Upper lobe of right lung (tissue), 1 donor: ENCODE measurements at regions not wholly inside any gene's neighbourhood (a gene's known extent, or its start where the extent isn't known, plus 50 kb on each side); places are given as distances from the start of the nearest gene placed in this dataset.

Experiments
- ATAC-seq: fragments of 200-7000 bp; cut with Tn5 transposase; one replicate; pipeline ENCODE4 v1.9.1; 2020; ENCODE audit warnings: mild to moderate bottlenecking, moderate library complexity
- DNase-seq: peaks from one replicate; pipeline ENCODE4 v3.0.0-alpha.2; 2020
- H3K27ac ChIP-seq: fragments of 200-600 bp; one replicate; pipeline ENCODE4 v1.8.0; 2022
- H3K27me3 ChIP-seq: fragments of 200-600 bp; one replicate; pipeline ENCODE4 v1.8.0; 2022; ENCODE audit warnings: mild to moderate bottlenecking
- H3K36me3 ChIP-seq: fragments of 200-600 bp; one replicate; pipeline ENCODE4 v1.8.0; 2022
- H3K4me1 ChIP-seq: fragments of 200-600 bp; one replicate; pipeline ENCODE4 v1.8.0; 2022
- H3K4me3 ChIP-seq: fragments of 200-600 bp; one replicate; pipeline ENCODE4 v1.8.0; 2022; ENCODE audit warnings: mild to moderate bottlenecking
- H3K9me3 ChIP-seq: fragments of 200-600 bp; one replicate; pipeline ENCODE4 v1.8.0; 2022
- intact Hi-C: fragments of 100-400 bp; cut with DNase I; formaldehyde crosslinking; loops from one replicate; pipeline ENCODE4 v1.11.0; 2022
- TF ChIP-seq, protein P1 (sequence below): fragments of 200-600 bp; IDR thresholded peaks from one replicate; pipeline ENCODE4 v1.8.0; 2022; ENCODE audit warnings: antibody characterized with exemption
- donor health status: DM: no; HTN: yes; CAD: no; lungs with severe emphysema.

DNA sequence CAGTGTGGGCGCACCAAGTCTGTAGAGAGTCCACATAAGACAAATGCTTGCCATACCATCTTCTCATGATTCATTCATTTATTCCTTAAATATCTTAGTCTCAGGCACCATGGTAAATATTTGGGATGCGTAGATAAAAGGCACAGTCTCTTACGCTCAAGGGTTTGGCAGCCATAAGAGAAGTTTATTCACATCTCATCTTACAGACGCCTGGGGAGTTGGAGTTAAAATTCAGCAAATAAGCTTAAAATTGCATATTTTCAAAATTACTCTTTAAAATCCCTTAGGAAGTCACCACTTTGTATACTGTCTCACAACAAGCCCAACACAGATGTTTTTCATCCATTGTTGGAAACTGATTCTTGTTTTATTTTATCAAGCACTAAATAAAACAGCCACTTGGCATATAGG is 363.3 kb downstream of the KIF16B start:
- ATAC-seq (no peak), DNase-seq (no peak)
- Histone ChIP-seq H3K27me3 (no peaks in the 10 kb centered on the region), H3K4me3 (no peak overlapping the region), H3K36me3 (no peaks in the 10 kb centered on the region), H3K27ac (no peak overlapping the region), H3K4me1 (no peaks in the 10 kb centered on the region), H3K9me3 (no peaks in the 10 kb centered on the region)
- TF ChIP-seq, protein P1, sequence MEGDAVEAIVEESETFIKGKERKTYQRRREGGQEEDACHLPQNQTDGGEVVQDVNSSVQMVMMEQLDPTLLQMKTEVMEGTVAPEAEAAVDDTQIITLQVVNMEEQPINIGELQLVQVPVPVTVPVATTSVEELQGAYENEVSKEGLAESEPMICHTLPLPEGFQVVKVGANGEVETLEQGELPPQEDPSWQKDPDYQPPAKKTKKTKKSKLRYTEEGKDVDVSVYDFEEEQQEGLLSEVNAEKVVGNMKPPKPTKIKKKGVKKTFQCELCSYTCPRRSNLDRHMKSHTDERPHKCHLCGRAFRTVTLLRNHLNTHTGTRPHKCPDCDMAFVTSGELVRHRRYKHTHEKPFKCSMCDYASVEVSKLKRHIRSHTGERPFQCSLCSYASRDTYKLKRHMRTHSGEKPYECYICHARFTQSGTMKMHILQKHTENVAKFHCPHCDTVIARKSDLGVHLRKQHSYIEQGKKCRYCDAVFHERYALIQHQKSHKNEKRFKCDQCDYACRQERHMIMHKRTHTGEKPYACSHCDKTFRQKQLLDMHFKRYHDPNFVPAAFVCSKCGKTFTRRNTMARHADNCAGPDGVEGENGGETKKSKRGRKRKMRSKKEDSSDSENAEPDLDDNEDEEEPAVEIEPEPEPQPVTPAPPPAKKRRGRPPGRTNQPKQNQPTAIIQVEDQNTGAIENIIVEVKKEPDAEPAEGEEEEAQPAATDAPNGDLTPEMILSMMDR, result no peak
- intact Hi-C loops, result no loop called here

DNA sequence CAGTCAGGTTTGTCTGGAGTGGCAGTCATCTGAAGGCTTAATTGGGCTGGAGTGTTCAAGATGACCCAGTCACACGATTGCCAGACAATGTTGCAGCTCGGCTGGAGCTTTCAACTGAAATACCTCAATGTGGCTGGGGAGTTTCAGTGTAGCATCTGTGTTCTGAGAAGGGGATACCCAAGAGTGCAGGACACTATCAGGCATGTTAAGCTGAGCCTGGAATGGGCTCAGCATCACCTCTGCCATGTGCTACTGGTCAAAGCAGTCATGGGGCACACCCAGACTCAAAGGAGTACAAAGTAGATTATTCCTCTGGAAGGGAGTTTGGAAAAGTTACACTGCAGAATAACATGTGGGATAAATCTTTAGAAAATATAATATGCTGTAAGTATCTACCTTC is 363.9 kb downstream of the KIF16B start:
- Histone ChIP-seq H3K9me3 (no peaks in the 10 kb centered on the region), H3K4me1 (no peaks in the 10 kb centered on the region), H3K36me3 (no peaks in the 10 kb centered on the region), H3K4me3 (no peak overlapping the region), H3K27me3 (no peaks in the 10 kb centered on the region), H3K27ac (no peak overlapping the region)
- DNase-seq (no peak), ATAC-seq (no peak)
- intact Hi-C loops, result no loop called here
- TF ChIP-seq, protein P1, result no peak

DNA sequence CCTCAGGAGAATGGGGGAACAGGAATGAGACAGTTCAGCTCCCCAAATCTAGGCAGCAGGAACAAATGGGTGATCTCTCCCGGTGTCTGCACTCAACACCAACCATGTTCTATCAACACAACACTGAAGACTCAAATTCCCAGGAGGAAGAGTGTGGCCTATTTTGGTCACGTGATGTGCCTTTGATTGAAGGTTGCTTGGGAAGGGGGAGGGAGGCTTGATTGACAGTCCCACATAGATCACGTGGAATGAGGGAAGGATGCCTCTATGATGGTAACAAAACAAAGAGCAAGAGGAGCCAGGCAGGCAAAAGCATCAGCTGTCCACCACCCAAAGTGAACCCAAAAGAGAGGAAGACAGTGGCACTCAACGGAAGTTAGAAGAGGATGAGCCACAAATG is 364.8 kb downstream of the KIF16B start:
- H3K4me1 ChIP-seq, result no peaks in the 10 kb centered on the region
- TF ChIP-seq, protein P1, result no peak
- ATAC-seq (no peak), DNase-seq (no peak)
- no peak overlapping the region for H3K27ac ChIP-seq
- H3K9me3 ChIP-seq, result no peaks in the 10 kb centered on the region
- no peaks in the 10 kb centered on the region for H3K36me3 ChIP-seq
- intact Hi-C loops, result no loop called here
- no peaks in the 10 kb centered on the region for H3K27me3 ChIP-seq
- H3K4me3 ChIP-seq, result no peak overlapping the region

DNA sequence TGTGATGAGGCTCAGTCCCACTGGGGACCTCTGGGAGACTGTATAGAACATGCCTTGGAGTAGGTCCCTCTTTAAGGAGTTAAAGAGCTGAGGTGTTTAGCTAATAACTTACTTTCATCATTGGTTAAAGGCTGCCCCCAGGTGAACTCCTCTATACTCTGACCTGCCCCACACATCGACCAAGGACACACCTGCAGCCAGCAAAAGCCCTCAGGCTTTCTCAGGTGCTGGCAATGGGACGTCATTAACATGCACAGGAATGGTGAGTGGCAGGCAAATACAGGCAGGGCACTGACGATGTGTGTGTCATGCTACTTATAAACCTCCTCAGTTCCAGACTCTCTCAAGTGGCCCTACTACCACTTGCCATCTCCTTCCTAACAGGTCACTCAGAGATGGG is 366.4 kb downstream of the KIF16B start:
- Histone ChIP-seq H3K4me3 (no peak overlapping the region), H3K27me3 (no peaks in the 10 kb centered on the region), H3K4me1 (no peaks in the 10 kb centered on the region), H3K9me3 (no peaks in the 10 kb centered on the region), H3K36me3 (no peaks in the 10 kb centered on the region), H3K27ac (no peak overlapping the region)
- TF ChIP-seq, protein P1, result no peak
- ATAC-seq (peak; percentile 90), DNase-seq (no peak)
- intact Hi-C loops, result no loop called here

DNA sequence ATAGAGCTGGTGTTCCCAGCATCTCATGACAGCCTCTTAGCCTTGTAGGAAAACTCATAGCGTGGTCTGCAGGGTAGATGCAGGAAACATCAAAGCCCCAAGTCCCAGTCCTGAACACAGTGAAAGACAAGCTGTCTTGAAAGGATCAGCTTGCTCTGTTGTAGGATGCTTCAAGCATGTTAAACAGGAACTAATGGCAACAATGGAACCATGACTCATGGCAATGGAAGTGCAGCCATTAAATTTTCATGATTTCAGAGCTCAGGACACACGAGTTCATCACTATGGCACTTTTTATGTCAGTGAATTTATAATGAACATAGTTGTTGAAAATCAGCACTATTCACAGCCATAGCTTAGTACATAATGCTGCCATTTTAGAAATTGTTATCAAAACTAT is 367.7 kb downstream of the KIF16B start:
- ATAC-seq, result no peak
- TF ChIP-seq, protein P1, result no peak
- intact Hi-C loops, result no loop called here
- Histone ChIP-seq H3K4me1 (no peaks in the 10 kb centered on the region), H3K27ac (no peak overlapping the region), H3K4me3 (no peak overlapping the region), H3K27me3 (no peaks in the 10 kb centered on the region), H3K36me3 (no peaks in the 10 kb centered on the region), H3K9me3 (no peaks in the 10 kb centered on the region)
- DNase-seq, result no peak

DNA sequence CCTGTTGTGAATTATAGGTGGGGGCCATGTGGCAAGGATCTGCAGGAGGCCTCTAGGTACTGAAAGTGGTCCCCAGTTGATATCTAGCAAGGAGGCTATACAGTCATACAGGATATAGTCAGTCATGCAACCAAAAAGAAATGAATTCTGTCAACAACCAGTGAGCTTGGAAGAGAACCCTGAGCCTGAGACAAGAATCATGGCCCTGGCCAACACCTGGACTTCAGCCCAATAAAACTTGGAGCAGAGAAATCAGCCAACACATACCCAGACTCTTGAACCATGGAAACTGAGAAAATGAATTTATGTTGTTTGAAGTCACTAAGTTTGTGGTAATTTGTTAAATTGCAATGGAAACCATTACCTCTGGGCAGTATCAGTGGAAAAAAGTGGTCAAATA is 370.2 kb downstream of the KIF16B start:
- TF ChIP-seq, protein P1, result no peak
- H3K9me3 ChIP-seq, result no peaks in the 10 kb centered on the region
- no peaks in the 10 kb centered on the region for H3K27me3 ChIP-seq
- intact Hi-C loops, result no loop called here
- H3K4me3 ChIP-seq, result no peak overlapping the region
- no peak overlapping the region for H3K27ac ChIP-seq
- no peaks in the 10 kb centered on the region for H3K36me3 ChIP-seq
- no peak for DNase-seq
- ATAC-seq, result no peak
- H3K4me1 ChIP-seq, result no peaks in the 10 kb centered on the region
